Nephron (organoid): ENCODE measurements at regions not wholly inside any gene's neighbourhood (a gene's known extent, or its start where the extent isn't known, plus 50 kb on each side); places are given as distances from the start of the nearest gene placed in this dataset.

Source experiments
- H3K27ac Mint-ChIP-seq, 3 experiments: 2 replicates each; pipeline ENCODE4 v1.8.0; 2020; ENCODE audit warnings: mixed read lengths in 3 of 3, mild to moderate bottlenecking in 2 of 3, moderate library complexity in 1 of 3
- H3K27me3 Mint-ChIP-seq: 2 replicates; pipeline ENCODE4 v1.8.0; 2021; ENCODE audit warnings: low read depth, mild to moderate bottlenecking, moderate library complexity, mixed read lengths
- H3K36me3 Mint-ChIP-seq: 2 replicates; pipeline ENCODE4 v1.8.0; 2020; ENCODE audit warnings: low read depth, mixed read lengths
- H3K4me1 Mint-ChIP-seq: 2 replicates; pipeline ENCODE4 v1.8.0; 2020; ENCODE audit warnings: mixed read lengths
- H3K4me3 Mint-ChIP-seq, 3 experiments: 2 replicates each; pipeline ENCODE4 v1.8.0; 2020; ENCODE audit warnings: mild to moderate bottlenecking in 3 of 3, mixed read lengths in 3 of 3, moderate library complexity in 2 of 3
- H3K9me3 Mint-ChIP-seq: 2 replicates; pipeline ENCODE4 v1.8.0; 2020; ENCODE audit warnings: mixed read lengths
- TF ChIP-seq, protein P1 (sequence below), 3 experiments: fragments of 200-600 bp; sonication (generic); IDR thresholded peaks; one replicate each; pipeline ENCODE4 v1.5.0; 2021; ENCODE audit warnings: antibody characterized with exemption in 3 of 3; ENCODE audit not compliant: unreplicated experiment in 3 of 3

DNA sequence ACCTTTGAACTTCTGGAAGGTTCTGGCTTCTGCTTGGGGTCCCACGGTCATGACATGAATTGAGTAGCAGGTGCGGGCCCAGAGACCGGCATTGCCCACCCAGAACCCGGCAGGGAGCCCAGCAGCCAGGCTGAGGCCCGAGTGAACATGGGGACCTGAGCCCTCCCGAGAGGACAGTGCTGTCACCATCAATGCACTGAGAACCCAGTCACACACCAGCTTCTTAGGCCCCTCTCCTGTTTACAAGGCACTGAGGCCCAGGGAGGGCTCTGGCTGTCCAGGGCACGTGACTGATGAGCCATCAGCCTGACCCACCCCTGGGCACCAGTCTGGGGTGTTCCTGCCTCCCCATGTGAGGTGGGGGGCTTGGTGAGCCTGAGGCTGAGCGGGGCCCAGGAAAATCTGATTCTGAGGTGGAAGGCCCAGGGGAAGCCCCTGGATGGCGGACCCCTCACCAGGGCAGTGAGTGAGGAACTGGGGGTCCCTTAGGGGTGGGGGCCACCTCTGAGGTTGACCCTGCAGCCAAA, 60.3 kb upstream of the RNU6ATAC start:
- peak overlapping the region in 1 of 3 experiments; percentile 61 for H3K27ac Mint-ChIP-seq
- peaks cover 33% of the 10 kb centered on the region for H3K4me1 Mint-ChIP-seq
- H3K36me3 Mint-ChIP-seq = no peaks in the 10 kb centered on the region
- H3K4me3 Mint-ChIP-seq = no peak overlapping the region
- TF ChIP-seq, protein P1, sequence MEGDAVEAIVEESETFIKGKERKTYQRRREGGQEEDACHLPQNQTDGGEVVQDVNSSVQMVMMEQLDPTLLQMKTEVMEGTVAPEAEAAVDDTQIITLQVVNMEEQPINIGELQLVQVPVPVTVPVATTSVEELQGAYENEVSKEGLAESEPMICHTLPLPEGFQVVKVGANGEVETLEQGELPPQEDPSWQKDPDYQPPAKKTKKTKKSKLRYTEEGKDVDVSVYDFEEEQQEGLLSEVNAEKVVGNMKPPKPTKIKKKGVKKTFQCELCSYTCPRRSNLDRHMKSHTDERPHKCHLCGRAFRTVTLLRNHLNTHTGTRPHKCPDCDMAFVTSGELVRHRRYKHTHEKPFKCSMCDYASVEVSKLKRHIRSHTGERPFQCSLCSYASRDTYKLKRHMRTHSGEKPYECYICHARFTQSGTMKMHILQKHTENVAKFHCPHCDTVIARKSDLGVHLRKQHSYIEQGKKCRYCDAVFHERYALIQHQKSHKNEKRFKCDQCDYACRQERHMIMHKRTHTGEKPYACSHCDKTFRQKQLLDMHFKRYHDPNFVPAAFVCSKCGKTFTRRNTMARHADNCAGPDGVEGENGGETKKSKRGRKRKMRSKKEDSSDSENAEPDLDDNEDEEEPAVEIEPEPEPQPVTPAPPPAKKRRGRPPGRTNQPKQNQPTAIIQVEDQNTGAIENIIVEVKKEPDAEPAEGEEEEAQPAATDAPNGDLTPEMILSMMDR (IDR thresholded peaks at IDR 0.05; ENCODE audit: unreplicated experiment in 3 of 3) = no peak
- H3K27me3 Mint-ChIP-seq = peaks cover 56% of the 10 kb centered on the region
- no peaks in the 10 kb centered on the region for H3K9me3 Mint-ChIP-seq

DNA sequence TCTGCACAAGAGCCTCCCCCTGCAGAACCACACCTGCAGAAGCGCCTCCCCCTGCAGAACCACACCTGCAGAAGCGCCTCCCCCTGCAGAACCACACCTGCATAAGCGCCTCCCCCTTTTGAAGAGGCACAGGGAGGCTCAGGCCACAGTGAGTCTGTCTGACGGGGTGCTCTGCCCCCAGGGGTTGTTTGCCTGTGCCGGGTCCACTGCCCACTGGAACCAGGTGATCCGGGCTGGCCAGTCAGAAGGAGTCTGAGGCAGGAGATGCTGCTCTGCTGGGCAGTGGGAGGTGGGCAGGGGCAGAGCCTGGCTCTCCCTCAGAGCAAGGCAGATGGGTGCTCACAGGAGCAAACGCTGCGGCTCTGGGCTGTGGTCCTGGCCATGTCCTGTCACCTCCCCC, 60.8 kb upstream of the RNU6ATAC start:
- Mint-ChIP-seq H3K4me1 (peaks cover 33% of the 10 kb centered on the region), H3K4me3 (peak overlapping the region in 2 of 3 experiments; percentile 0), H3K9me3 (no peaks in the 10 kb centered on the region), H3K27ac (peak overlapping the region in 2 of 3 experiments; percentile 4 to 30), H3K36me3 (no peaks in the 10 kb centered on the region), H3K27me3 (peaks cover 54% of the 10 kb centered on the region)
- TF ChIP-seq, protein P1 (IDR thresholded peaks at IDR 0.05; ENCODE audit: unreplicated experiment in 3 of 3) = no peak

DNA sequence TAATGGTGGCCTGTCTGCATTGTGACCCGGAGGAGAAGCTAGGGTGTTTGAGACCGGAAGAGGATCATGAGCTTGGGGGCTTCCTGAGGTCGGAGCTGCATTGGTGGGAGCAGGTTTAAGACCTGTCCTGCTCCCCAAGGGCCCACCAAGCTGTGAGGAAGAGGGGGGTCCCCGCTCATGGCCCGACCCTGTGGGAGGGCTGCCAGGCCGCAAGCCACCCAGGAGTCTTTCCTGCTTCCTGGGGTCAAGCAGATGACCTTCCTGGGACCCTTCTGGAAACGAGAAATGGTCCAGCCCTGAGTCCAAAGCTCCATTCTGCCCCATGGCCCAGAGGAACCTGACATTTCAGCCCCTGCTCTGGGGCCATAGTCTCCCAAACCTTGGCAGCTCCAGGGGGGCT, 61.5 kb upstream of the RNU6ATAC start:
- TF ChIP-seq, protein P1 (IDR thresholded peaks at IDR 0.05; ENCODE audit: unreplicated experiment in 3 of 3) = no peak
- Mint-ChIP-seq H3K4me1 (peaks cover 33% of the 10 kb centered on the region), H3K36me3 (no peaks in the 10 kb centered on the region), H3K27ac (peak overlapping the region in 2 of 3 experiments; percentile 4 to 30), H3K4me3 (peak overlapping the region in 1 of 3 experiments; percentile 0), H3K9me3 (no peaks in the 10 kb centered on the region), H3K27me3 (peaks cover 59% of the 10 kb centered on the region)

DNA sequence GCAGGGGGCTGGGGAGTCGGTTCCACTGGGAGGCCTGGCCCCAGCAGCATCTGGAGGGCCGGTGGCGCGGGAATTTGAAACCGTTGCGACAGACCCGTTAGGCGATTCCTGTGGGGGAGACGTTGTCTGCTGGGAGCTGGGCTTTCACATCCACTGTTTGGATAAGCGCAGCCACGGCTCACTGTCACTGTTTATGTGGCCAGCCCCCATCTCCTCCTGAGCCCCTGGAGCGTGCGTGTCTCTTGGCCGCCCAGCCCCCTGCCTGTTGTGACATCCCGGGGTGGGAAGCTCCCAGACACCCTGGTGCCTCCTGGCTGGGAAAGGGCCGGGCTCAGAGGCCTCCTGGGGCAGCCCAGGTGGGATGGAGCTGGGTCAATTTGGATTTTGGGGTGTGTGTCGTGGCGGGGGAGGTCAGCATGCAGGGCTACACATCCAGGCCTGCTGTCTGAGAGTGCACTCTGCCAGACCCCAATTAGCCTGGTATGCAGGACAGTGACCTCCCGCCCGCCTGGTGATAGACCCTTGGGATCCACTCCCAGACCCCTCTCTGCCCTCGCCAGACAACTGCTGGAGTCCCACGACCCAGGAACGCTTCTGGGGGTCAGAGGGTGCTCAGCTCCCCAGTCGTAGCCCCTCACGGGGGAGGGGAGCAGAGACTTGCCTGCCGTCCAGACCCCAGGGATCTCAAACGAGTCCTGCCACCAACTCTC, 62.0 kb upstream of the RNU6ATAC start:
- peaks cover 63% of the 10 kb centered on the region for H3K27me3 Mint-ChIP-seq
- TF ChIP-seq, protein P1 (IDR thresholded peaks at IDR 0.05; ENCODE audit: unreplicated experiment in 3 of 3) = no peak
- H3K4me1 Mint-ChIP-seq = peaks cover 37% of the 10 kb centered on the region
- H3K27ac Mint-ChIP-seq = no peak overlapping the region
- no peak overlapping the region for H3K4me3 Mint-ChIP-seq
- no peaks in the 10 kb centered on the region for H3K36me3 Mint-ChIP-seq
- no peaks in the 10 kb centered on the region for H3K9me3 Mint-ChIP-seq

DNA sequence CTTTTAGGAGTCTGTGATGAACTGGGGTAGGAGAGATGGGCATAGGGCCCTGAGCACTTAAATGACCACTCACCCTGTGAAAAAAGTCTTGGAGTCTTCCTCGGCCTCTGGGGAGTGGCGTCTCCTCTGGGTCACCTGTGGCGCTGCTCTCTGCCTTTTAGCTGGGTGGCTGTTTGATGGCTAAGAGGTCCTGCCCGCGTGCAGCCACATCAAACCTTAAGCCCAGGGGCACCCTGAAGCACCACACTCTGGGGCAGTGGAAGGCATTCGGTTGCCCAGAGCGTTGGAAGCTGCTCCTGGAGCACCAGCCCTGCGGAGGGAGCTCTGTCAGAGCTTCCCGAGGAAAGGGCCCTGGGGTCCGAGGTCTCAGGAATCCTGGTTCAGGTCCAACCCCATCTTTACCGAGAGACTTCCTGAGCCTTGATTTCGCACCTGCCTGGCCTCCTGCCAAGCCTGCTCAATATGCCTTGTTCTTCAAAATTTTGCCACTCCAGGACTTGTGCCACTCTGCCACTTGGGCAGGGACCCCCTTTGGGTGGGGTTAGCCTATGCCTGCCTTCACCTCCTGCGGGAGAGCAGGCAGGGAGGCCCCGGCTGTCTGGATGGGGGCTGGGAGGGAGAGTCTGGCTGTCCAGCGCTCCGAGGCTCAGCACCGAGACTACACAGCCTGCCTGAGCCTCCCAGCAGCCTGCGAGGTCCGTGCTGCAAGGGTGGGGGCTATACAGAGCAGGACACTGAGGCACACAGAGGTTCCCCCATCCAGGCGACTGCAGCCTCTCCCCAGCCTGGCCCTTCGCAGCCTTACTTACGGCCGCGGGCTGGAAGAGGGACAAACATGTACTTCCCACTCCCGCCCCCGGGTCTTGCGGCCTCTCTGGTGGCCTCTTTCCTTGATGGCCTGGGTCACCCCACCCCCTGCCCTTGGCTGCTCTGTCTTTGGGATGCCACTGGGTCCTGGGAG, 63.4 kb upstream of the RNU6ATAC start:
- Mint-ChIP-seq H3K27me3 (peaks cover 55% of the 10 kb centered on the region), H3K36me3 (no peaks in the 10 kb centered on the region)

More for the DNA sequence above, 63.4 kb upstream of the RNU6ATAC start:
- Mint-ChIP-seq H3K27ac (peak overlapping the region in 1 of 3 experiments; percentile 64), H3K4me3 (no peak overlapping the region), H3K4me1 (peaks cover 39% of the 10 kb centered on the region), H3K9me3 (no peaks in the 10 kb centered on the region)
- TF ChIP-seq, protein P1 (IDR thresholded peaks at IDR 0.05; ENCODE audit: unreplicated experiment in 3 of 3) = no peak
